Right ventricle myocardium superior (tissue), 1 donor: ENCODE measurements at regions not wholly inside any gene's neighbourhood (a gene's known extent, or its start where the extent isn't known, plus 50 kb on each side); places are given as distances from the start of the nearest gene placed in this dataset.
"Not testable (repeated sequence)": the region's sequence is repeated elsewhere in the genome, so short reads cannot be mapped to it uniquely, and the experiment has no call there.

Experiments
- ATAC-seq: fragments of 200-7000 bp; cut with Tn5 transposase; one replicate; pipeline ENCODE4 v1.9.1; 2020; ENCODE audit warnings: mild to moderate bottlenecking; ENCODE audit not compliant: poor library complexity
- DNase-seq: peaks from one replicate; pipeline ENCODE4 v3.0.0-alpha.2; 2020
- intact Hi-C: fragments of 100-400 bp; cut with DNase I; formaldehyde crosslinking; loops from one replicate; pipeline ENCODE4 v1.11.2; 2022
- donor health status: DM: no; HTN: yes; CAD: no; lungs with severe emphysema.

- DNase-seq, intact Hi-C loops, ATAC-seq: not testable (repeated sequence)
Observed at GRCh38 chr19:28611227-28611914, 601.6 kb downstream of the UQCRFS1 start.

GRCh38 chr19:28610731-28611130, 602.2 kb downstream of the UQCRFS1 start:
- ATAC-seq (no peak), DNase-seq (no peak)
- intact Hi-C loops: no loop called here

- DNase-seq (no peak), ATAC-seq (no peak)
- intact Hi-C loops: no loop called here
Observed at GRCh38 chr19:28609944-28610343, 603.0 kb downstream of the UQCRFS1 start.

GRCh38 chr19:28609091-28609755, 603.7 kb downstream of the UQCRFS1 start:
- DNase-seq: no peak
- intact Hi-C loops: no loop called here
- ATAC-seq: no peak

- no peak for DNase-seq
- ATAC-seq: no peak
- intact Hi-C loops: no loop called here
Observed at GRCh38 chr19:28608292-28608691, 604.7 kb downstream of the UQCRFS1 start.

- DNase-seq: no peak
- intact Hi-C loops: no loop called here
- ATAC-seq: no peak
Observed at GRCh38 chr19:28607066-28607583, 605.8 kb downstream of the UQCRFS1 start.

GRCh38 chr19:28606269-28607032, 606.5 kb downstream of the UQCRFS1 start:
- no peak for ATAC-seq
- no peak for DNase-seq
- intact Hi-C loops: no loop called here

GRCh38 chr19:28605501-28606268, 607.3 kb downstream of the UQCRFS1 start:
- intact Hi-C loops: no loop called here
- DNase-seq: no peak
- no peak for ATAC-seq

GRCh38 chr19:28603453-28603852, 609.5 kb downstream of the UQCRFS1 start:
- ATAC-seq: no peak
- no peak for DNase-seq
- intact Hi-C loops: no loop called here

- ATAC-seq (no peak), DNase-seq (no peak)
- intact Hi-C loops: no loop called here
Observed at GRCh38 chr19:28602675-28603298, 610.2 kb downstream of the UQCRFS1 start.

GRCh38 chr19:28601723-28602440, 611.1 kb downstream of the UQCRFS1 start:
- intact Hi-C loops: no loop called here
- no peak for ATAC-seq
- DNase-seq: no peak

GRCh38 chr19:28598861-28599260, 614.1 kb downstream of the UQCRFS1 start:
- ATAC-seq: no peak
- DNase-seq: no peak
- intact Hi-C loops: no loop called here

GRCh38 chr19:28596561-28597071, 616.3 kb downstream of the UQCRFS1 start:
- intact Hi-C loops: no loop called here
- no peak for DNase-seq
- ATAC-seq: no peak

GRCh38 chr19:28595722-28596480, 617.0 kb downstream of the UQCRFS1 start:
- no peak for DNase-seq
- intact Hi-C loops: no loop called here
- no peak for ATAC-seq

GRCh38 chr19:28594737-28595136, 618.2 kb downstream of the UQCRFS1 start:
- intact Hi-C loops: no loop called here
- no peak for ATAC-seq
- no peak for DNase-seq

- DNase-seq, ATAC-seq, intact Hi-C loops: not testable (repeated sequence)
Observed at GRCh38 chr19:28589991-28590411, 623.0 kb downstream of the UQCRFS1 start.

- DNase-seq (no peak), ATAC-seq (no peak)
- intact Hi-C loops: no loop called here
Observed at GRCh38 chr19:28586474-28586873, 626.5 kb downstream of the UQCRFS1 start.
